ENCODE measurements at regions not wholly inside any gene's neighbourhood (a gene's known extent, or its start where the extent isn't known, plus 50 kb on each side); places are given as distances from the start of the nearest gene placed in this dataset.

- TF ChIP-seq TAF1 (IDR thresholded peaks at IDR 0.05; ENCODE audit: low read depth, low read length) (no peak), SPI1 (IDR thresholded peaks at IDR 0.05; ENCODE audit: low read depth, low read length) (no peak), PAX5 (IDR thresholded peaks at IDR 0.05; ENCODE audit: insufficient read depth, low read length, severe bottlenecking) (no peak), POLR2AphosphoS5 (IDR thresholded peaks at IDR 0.05; ENCODE audit: low read depth, low read length) (no peak), POU2F2 (IDR thresholded peaks at IDR 0.05; ENCODE audit: low read depth, low read length) (no peak), POLR2A (IDR thresholded peaks at IDR 0.05; ENCODE audit: low read depth, low read length) (no peak)
- FAIRE-seq, result no peak
- DNase-seq (ENCODE audit: insufficient read length, low spot score), result no peak
Measured at GRCh38 chr10:21084700-21085099, 187.6 kb upstream of the NEBL start.

GRCh38 chr10:21083861-21084260 lies 186.8 kb upstream of the NEBL start:
- DNase-seq (ENCODE audit: insufficient read length, low spot score), result no peak
- no peak for FAIRE-seq
- TF ChIP-seq PAX5 (IDR thresholded peaks at IDR 0.05; ENCODE audit: insufficient read depth, low read length, severe bottlenecking) (no peak), POU2F2 (IDR thresholded peaks at IDR 0.05; ENCODE audit: low read depth, low read length) (no peak), TAF1 (IDR thresholded peaks at IDR 0.05; ENCODE audit: low read depth, low read length) (no peak), SPI1 (IDR thresholded peaks at IDR 0.05; ENCODE audit: low read depth, low read length) (no peak), POLR2A (IDR thresholded peaks at IDR 0.05; ENCODE audit: low read depth, low read length) (no peak), POLR2AphosphoS5 (IDR thresholded peaks at IDR 0.05; ENCODE audit: low read depth, low read length) (no peak)

- FAIRE-seq, result no peak
- DNase-seq (ENCODE audit: insufficient read length, low spot score), result no peak
- TF ChIP-seq POLR2A (IDR thresholded peaks at IDR 0.05; ENCODE audit: low read depth, low read length) (no peak), TAF1 (IDR thresholded peaks at IDR 0.05; ENCODE audit: low read depth, low read length) (no peak), SPI1 (IDR thresholded peaks at IDR 0.05; ENCODE audit: low read depth, low read length) (no peak), PAX5 (IDR thresholded peaks at IDR 0.05; ENCODE audit: insufficient read depth, low read length, severe bottlenecking) (no peak), POLR2AphosphoS5 (IDR thresholded peaks at IDR 0.05; ENCODE audit: low read depth, low read length) (no peak), POU2F2 (IDR thresholded peaks at IDR 0.05; ENCODE audit: low read depth, low read length) (no peak)
Measured at GRCh38 chr10:21082206-21082605, 185.1 kb upstream of the NEBL start.

- no peak for DNase-seq (ENCODE audit: insufficient read length, low spot score)
- TF ChIP-seq POLR2AphosphoS5 (IDR thresholded peaks at IDR 0.05; ENCODE audit: low read depth, low read length), result no peak
- no peak for TF ChIP-seq TAF1 (IDR thresholded peaks at IDR 0.05; ENCODE audit: low read depth, low read length)
- TF ChIP-seq POLR2A (IDR thresholded peaks at IDR 0.05; ENCODE audit: low read depth, low read length), result no peak
- TF ChIP-seq POU2F2 (IDR thresholded peaks at IDR 0.05; ENCODE audit: low read depth, low read length), result no peak
- no peak for TF ChIP-seq PAX5 (IDR thresholded peaks at IDR 0.05; ENCODE audit: insufficient read depth, low read length, severe bottlenecking)
- TF ChIP-seq SPI1 (IDR thresholded peaks at IDR 0.05; ENCODE audit: low read depth, low read length), result no peak
- no peak for FAIRE-seq
Measured at GRCh38 chr10:21080261-21080660, 183.2 kb upstream of the NEBL start.

DNA sequence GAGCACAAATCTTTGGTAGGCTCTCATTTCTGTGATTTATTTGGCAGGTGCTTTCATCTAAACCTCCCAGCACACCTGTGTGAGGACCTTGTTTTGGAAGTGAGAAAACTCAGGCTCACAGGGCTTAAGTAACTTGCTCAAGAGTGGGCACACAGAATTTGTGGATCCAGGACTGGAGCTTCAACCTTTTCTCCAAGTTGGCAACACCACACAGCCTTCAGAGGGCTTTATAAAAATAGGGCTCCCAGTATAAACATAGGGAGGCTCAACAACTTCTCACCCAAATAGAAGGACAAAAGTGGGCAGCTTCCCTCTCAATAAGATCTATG lies 182.2 kb upstream of the NEBL start:
- DNase-seq (ENCODE audit: insufficient read length, low spot score) (no peak), FAIRE-seq (no peak)
- TF ChIP-seq TAF1 (IDR thresholded peaks at IDR 0.05; ENCODE audit: low read depth, low read length) (no peak), POLR2AphosphoS5 (IDR thresholded peaks at IDR 0.05; ENCODE audit: low read depth, low read length) (no peak), POLR2A (IDR thresholded peaks at IDR 0.05; ENCODE audit: low read depth, low read length) (no peak), SPI1 (IDR thresholded peaks at IDR 0.05; ENCODE audit: low read depth, low read length) (no peak), POU2F2 (IDR thresholded peaks at IDR 0.05; ENCODE audit: low read depth, low read length) (no peak), PAX5 (IDR thresholded peaks at IDR 0.05; ENCODE audit: insufficient read depth, low read length, severe bottlenecking) (no peak)

- peak; percentile 6 for DNase-seq (ENCODE audit: insufficient read length, low spot score)
- FAIRE-seq, result peak; percentile 62
- TF ChIP-seq POU2F2 (IDR thresholded peaks at IDR 0.05; ENCODE audit: low read depth, low read length), result no peak
- no peak for TF ChIP-seq POLR2A (IDR thresholded peaks at IDR 0.05; ENCODE audit: low read depth, low read length)
- no peak for TF ChIP-seq TAF1 (IDR thresholded peaks at IDR 0.05; ENCODE audit: low read depth, low read length)
- no peak for TF ChIP-seq SPI1 (IDR thresholded peaks at IDR 0.05; ENCODE audit: low read depth, low read length)
- TF ChIP-seq PAX5 (IDR thresholded peaks at IDR 0.05; ENCODE audit: insufficient read depth, low read length, severe bottlenecking), result no peak
- TF ChIP-seq POLR2AphosphoS5 (IDR thresholded peaks at IDR 0.05; ENCODE audit: low read depth, low read length), result no peak
Measured at GRCh38 chr10:21078410-21079329, 181.6 kb upstream of the NEBL start.

DNA sequence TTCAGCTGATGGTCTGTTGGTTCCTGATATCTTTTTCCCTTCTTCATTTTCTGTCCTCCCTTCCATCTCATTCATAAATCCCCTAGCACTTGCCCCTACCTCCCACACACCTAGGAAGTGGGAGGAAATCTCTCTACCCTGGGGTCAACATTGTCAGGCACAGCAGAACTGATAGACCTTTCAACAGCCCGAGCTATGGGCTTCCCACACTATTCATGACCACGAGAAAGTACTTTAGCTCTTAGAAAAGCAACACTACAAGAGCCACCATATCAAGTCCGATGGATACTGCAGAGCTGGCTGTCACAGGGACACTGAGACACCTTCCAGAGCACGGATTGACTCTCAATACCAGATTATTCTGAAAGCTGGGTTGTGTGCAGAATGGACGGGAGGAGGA lies 180.6 kb upstream of the NEBL start:
- TF ChIP-seq POU2F2 (IDR thresholded peaks at IDR 0.05; ENCODE audit: low read depth, low read length), result no peak
- no peak for TF ChIP-seq POLR2A (IDR thresholded peaks at IDR 0.05; ENCODE audit: low read depth, low read length)
- no peak for TF ChIP-seq POLR2AphosphoS5 (IDR thresholded peaks at IDR 0.05; ENCODE audit: low read depth, low read length)
- TF ChIP-seq SPI1 (IDR thresholded peaks at IDR 0.05; ENCODE audit: low read depth, low read length), result no peak
- no peak for TF ChIP-seq PAX5 (IDR thresholded peaks at IDR 0.05; ENCODE audit: insufficient read depth, low read length, severe bottlenecking)
- no peak for TF ChIP-seq TAF1 (IDR thresholded peaks at IDR 0.05; ENCODE audit: low read depth, low read length)
- no peak for FAIRE-seq
- no peak for DNase-seq (ENCODE audit: insufficient read length, low spot score)

DNA sequence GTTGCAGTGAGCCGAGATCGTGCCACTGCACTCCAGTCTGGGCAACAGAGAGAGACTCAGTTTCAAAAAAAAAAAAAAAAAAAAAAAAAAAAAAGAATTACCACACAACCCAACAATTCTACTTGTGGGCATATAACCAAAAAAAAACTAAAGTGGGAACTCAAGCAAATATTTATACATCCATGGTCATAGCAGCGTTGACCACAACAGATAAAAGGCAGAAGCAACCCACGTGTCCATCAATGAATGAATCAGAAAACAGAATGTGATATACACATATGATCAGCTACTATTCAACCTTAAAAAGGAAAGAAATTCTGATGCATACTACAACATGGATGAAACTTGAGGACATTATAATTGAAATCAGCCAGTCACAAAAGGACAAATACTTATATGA lies 179.3 kb upstream of the NEBL start:
- FAIRE-seq, result no peak

DNA sequence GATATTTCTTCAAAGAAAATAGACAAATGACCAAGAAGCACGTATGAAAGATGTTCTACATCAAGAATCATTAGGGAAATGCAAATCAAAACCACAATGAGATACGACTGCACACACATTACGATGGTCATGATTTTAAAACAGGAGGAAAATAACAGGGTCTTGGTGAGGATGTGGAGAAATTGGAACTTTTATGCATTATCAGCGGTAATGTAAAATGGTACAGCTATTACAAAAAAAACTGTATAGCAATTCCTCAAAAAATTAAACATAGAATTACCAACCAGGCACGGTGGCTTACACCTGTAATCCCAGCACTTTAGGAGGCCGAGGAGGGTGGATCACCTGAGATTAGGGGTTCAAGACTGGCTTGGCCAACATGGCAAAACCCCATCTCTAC lies 178.8 kb upstream of the NEBL start:
- TF ChIP-seq TAF1 (IDR thresholded peaks at IDR 0.05; ENCODE audit: low read depth, low read length), result no peak
- no peak for TF ChIP-seq POLR2A (IDR thresholded peaks at IDR 0.05; ENCODE audit: low read depth, low read length)
- TF ChIP-seq POLR2AphosphoS5 (IDR thresholded peaks at IDR 0.05; ENCODE audit: low read depth, low read length), result no peak
- TF ChIP-seq POU2F2 (IDR thresholded peaks at IDR 0.05; ENCODE audit: low read depth, low read length), result no peak
- no peak for TF ChIP-seq PAX5 (IDR thresholded peaks at IDR 0.05; ENCODE audit: insufficient read depth, low read length, severe bottlenecking)
- no peak for TF ChIP-seq SPI1 (IDR thresholded peaks at IDR 0.05; ENCODE audit: low read depth, low read length)
- no peak for DNase-seq (ENCODE audit: insufficient read length, low spot score)
- FAIRE-seq, result no peak

More for the DNA sequence above, 179.3 kb upstream of the NEBL start:
- no peak for TF ChIP-seq TAF1 (IDR thresholded peaks at IDR 0.05; ENCODE audit: low read depth, low read length)
- no peak for TF ChIP-seq POU2F2 (IDR thresholded peaks at IDR 0.05; ENCODE audit: low read depth, low read length)
- TF ChIP-seq POLR2AphosphoS5 (IDR thresholded peaks at IDR 0.05; ENCODE audit: low read depth, low read length), result no peak
- no peak for TF ChIP-seq POLR2A (IDR thresholded peaks at IDR 0.05; ENCODE audit: low read depth, low read length)
- TF ChIP-seq PAX5 (IDR thresholded peaks at IDR 0.05; ENCODE audit: insufficient read depth, low read length, severe bottlenecking), result no peak
- TF ChIP-seq SPI1 (IDR thresholded peaks at IDR 0.05; ENCODE audit: low read depth, low read length), result no peak
- DNase-seq (ENCODE audit: insufficient read length, low spot score), result no peak

Measured in GM12891 (cell line).